Progenitor cell of endocrine pancreas (in vitro differentiated cells): ENCODE measurements at regions not wholly inside any gene's neighbourhood (a gene's known extent, or its start where the extent isn't known, plus 50 kb on each side); places are given as distances from the start of the nearest gene placed in this dataset.

Experiments
- DNase-seq: peaks from one replicate; pipeline ENCODE4 v3.0.0; 2021; ENCODE audit warnings: low spot score; ENCODE audit not compliant: unreplicated experiment
- H3K27ac Mint-ChIP-seq: 2 replicates; pipeline ENCODE4 v1.8.0; 2021; ENCODE audit warnings: mild to moderate bottlenecking, moderate library complexity, mixed read lengths
- H3K27me3 Mint-ChIP-seq: 2 replicates; pipeline ENCODE4 v1.8.0; 2021; ENCODE audit warnings: mixed read lengths
- H3K36me3 Mint-ChIP-seq: 2 replicates; pipeline ENCODE4 v1.8.0; 2022; ENCODE audit warnings: mixed read lengths; ENCODE audit not compliant: insufficient read depth
- H3K4me1 Mint-ChIP-seq: 2 replicates; pipeline ENCODE4 v1.8.0; 2021; ENCODE audit warnings: low read depth, mixed read lengths
- H3K4me3 Mint-ChIP-seq: 2 replicates; pipeline ENCODE4 v1.8.0; 2021; ENCODE audit warnings: low read depth, mild to moderate bottlenecking, moderate library complexity, mixed read lengths
- H3K9me3 Mint-ChIP-seq: 2 replicates; pipeline ENCODE4 v1.8.0; 2021; ENCODE audit warnings: low read depth, mixed read lengths
- TF ChIP-seq, protein P1 (sequence below): fragments of 200-600 bp; sonication (generic); IDR thresholded peaks from one replicate; pipeline ENCODE4 v1.5.0; 2021; ENCODE audit warnings: antibody characterized with exemption, mild to moderate bottlenecking; ENCODE audit not compliant: unreplicated experiment

- no peaks in the 10 kb centered on the region for H3K36me3 Mint-ChIP-seq
- no peak overlapping the region for H3K4me3 Mint-ChIP-seq
- peaks cover 3% of the 10 kb centered on the region for H3K9me3 Mint-ChIP-seq
- peaks cover 7% of the 10 kb centered on the region for H3K27me3 Mint-ChIP-seq
- TF ChIP-seq, protein P1, sequence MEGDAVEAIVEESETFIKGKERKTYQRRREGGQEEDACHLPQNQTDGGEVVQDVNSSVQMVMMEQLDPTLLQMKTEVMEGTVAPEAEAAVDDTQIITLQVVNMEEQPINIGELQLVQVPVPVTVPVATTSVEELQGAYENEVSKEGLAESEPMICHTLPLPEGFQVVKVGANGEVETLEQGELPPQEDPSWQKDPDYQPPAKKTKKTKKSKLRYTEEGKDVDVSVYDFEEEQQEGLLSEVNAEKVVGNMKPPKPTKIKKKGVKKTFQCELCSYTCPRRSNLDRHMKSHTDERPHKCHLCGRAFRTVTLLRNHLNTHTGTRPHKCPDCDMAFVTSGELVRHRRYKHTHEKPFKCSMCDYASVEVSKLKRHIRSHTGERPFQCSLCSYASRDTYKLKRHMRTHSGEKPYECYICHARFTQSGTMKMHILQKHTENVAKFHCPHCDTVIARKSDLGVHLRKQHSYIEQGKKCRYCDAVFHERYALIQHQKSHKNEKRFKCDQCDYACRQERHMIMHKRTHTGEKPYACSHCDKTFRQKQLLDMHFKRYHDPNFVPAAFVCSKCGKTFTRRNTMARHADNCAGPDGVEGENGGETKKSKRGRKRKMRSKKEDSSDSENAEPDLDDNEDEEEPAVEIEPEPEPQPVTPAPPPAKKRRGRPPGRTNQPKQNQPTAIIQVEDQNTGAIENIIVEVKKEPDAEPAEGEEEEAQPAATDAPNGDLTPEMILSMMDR: no peak
- no peak for DNase-seq
- H3K4me1 Mint-ChIP-seq: no peaks in the 10 kb centered on the region
- no peak overlapping the region for H3K27ac Mint-ChIP-seq
Observed at GRCh38 chr10:17506856-17507471, 52.6 kb upstream of the ST8SIA6 start.

DNA sequence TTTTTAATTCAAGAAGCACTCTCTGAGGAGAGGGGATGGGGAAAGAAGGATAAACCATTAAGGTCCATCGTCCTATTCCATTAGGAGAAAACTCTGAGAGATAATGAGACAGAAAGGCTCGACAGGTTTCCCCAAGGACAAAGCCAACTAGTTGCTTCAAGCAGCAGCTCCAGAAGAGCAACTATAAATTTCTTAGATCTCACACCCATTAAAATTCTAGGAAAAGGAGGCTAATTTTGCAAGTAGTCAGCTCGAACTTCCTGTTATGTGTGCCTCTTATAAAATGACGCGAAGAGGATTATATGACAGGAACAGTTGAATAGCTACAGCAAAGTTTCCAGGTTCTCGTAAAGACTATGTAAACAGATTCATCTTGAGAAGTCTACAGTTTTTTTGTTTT is 52.0 kb upstream of the ST8SIA6 start:
- Mint-ChIP-seq H3K4me3 (no peak overlapping the region), H3K9me3 (peaks cover 3% of the 10 kb centered on the region), H3K36me3 (no peaks in the 10 kb centered on the region), H3K27ac (no peak overlapping the region), H3K27me3 (peaks cover 9% of the 10 kb centered on the region), H3K4me1 (no peaks in the 10 kb centered on the region)
- TF ChIP-seq, protein P1: no peak
- DNase-seq: no peak

- no peak overlapping the region for H3K4me3 Mint-ChIP-seq
- H3K27ac Mint-ChIP-seq: no peak overlapping the region
- H3K36me3 Mint-ChIP-seq: no peaks in the 10 kb centered on the region
- H3K9me3 Mint-ChIP-seq: peaks cover 3% of the 10 kb centered on the region
- TF ChIP-seq, protein P1: no peak
- H3K4me1 Mint-ChIP-seq: no peaks in the 10 kb centered on the region
- DNase-seq: no peak
- H3K27me3 Mint-ChIP-seq: peaks cover 9% of the 10 kb centered on the region
Observed at GRCh38 chr10:17504547-17505245, 50.3 kb upstream of the ST8SIA6 start.
